Hepatic stellate cell (primary cell): ENCODE measurements at regions not wholly inside any gene's neighbourhood (a gene's known extent, or its start where the extent isn't known, plus 50 kb on each side); places are given as distances from the start of the nearest gene placed in this dataset.

Experiments used
- DNase-seq: peaks from one replicate; pipeline ENCODE4 v3.0.0; 2011; ENCODE audit warnings: low spot score

DNA sequence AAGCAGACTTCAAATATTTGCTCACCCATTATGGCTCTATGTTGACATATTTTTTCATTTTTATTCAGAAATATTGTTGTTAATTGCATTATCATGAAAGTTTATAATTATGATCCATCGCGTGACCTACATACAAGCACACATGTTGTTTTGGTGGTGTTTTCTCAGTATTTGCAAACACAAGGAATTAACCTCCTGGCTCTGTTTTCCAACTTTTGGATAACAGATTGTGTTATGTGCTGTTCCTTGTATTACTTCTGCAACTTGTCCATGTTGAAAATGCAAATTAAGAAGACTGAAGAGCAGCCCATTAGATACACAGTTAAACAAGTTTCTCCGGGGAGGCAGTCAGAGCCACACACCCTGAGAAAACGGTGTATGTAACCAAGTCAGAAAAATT lies 201.2 kb downstream of the SEC23A start:
- no peak for DNase-seq

DNA sequence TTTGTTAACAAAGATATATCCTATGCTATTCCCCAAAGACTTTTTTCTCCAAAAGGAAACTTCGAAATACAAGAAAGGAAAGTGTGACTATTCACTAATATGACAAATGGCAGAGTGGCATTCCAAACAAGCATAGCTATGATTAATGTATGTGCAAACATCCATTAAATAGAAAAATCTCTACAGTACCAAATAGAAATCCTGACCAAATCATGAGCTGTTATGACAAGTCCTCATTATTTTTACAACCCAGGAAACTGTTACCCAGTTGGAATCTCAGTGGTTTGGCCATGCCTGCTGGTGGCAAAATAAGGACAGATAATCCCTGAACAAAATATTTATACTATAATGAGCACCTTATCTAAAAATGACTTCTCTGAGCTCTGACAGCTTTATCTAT lies 202.1 kb downstream of the SEC23A start:
- no peak for DNase-seq

DNA sequence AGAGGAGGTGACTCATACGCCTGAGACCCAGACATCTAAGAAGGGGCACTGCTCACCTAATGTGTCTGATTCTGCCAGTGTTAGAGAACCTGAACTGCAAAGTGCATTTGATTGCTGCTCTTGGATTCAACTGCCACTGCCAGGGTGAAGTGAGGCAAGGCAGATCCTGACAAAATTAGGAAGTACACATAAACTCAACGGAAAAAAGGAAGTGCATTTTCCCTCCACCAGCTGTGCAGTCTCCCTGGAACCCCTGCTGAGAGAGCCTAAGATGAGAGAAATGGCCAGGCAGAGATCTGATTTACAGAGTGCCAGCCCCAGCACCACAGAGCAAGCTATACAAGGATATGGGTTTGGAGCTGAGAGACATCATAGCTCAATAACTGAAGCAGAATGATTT lies 215.3 kb downstream of the SEC23A start:
- DNase-seq: no peak

DNA sequence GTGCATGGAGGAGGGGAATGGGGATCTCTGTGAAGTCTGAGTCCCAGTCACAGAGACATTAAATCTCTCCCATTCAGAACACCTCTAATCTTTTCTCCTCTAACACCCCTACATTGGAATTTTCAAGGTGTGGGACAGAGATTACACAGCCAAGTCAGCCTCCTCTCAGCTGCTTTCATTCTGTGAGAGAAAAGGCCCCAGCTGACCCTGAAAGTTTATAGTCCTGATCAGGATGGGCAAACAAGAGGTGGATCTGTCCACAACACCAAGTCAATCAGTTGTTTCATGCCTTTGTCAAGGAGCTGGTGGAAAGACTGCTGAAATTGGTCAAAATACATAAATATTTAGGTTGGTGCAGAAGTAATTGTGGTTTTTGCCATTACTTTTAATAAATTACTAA lies 218.9 kb downstream of the SEC23A start:
- no peak for DNase-seq

DNA sequence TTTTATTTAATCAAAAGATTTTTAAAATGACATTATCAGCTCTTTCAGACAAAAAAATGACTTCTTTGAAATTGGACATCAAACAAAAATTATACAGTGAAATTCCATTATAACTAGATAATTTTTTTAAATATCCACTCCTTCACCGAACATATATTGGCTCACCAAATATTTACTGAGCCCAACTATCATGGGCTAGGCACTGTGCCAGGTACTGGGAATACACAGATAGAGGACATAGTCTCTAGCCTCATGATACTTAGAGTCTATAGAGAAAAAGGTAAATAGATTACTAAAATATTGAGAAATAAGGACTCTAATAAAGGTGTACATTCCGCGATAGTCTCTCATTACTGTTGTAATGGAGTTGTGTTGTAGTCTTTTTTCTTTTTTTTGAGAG lies 219.9 kb downstream of the SEC23A start:
- DNase-seq: no peak

DNA sequence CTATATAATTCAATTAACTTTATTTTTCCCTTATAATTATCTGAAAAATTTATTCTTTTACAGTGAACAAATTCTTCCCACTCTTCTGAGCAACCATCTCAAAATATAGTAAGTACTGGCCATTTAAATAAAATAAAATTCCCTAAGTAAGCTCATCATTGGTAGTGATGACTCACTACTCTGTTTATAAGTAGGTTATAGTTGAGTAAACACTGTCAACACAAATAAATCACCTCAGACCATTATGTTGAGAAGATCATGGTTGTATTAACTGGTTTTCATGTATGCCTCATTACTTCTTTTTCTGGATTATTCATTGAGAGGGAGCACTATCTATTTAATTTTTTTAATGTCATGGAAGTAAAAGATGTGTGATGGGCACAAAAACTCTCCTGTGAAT lies 220.5 kb downstream of the SEC23A start:
- no peak for DNase-seq

DNA sequence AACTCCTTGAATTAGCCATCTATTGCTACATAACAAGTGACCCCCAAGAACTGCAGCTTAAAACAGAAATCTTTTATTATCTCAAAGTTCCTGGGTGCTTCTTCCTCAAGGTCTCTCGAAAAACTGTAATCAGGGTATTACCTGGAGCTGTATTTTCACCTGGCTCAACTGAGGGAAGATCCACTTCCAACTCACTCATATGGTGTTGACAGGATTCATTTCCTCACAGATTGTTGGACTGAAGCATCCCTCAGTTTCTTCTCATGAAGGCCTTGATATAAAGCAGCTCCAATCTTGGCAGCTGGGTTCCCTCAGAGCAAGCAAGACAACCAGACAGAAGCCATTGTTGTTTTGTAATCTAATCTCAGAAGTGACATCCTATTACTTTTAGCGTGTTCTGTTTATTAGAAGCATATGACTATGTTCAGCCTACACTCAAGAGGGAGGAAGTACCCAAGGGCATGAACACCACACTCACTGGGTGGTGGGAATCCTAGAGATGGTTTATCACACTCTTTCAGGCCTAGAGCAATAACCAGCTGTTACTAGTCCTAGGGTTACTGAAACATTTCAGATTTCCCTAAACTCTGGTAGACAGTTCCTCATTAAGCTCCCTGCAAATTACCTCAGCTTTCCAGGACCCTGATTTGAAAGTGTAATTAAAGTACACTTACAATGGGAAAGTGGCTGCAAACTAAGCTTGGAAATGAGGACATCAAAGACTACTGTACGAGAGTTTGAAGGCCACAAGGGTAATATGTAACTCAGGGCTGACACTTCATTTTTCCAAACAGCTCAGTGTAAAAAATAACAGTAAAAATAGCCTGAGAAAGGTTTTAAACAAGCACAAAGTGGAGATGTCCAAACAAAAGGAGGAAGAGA lies 222.2 kb downstream of the SEC23A start:
- DNase-seq: no peak

DNA sequence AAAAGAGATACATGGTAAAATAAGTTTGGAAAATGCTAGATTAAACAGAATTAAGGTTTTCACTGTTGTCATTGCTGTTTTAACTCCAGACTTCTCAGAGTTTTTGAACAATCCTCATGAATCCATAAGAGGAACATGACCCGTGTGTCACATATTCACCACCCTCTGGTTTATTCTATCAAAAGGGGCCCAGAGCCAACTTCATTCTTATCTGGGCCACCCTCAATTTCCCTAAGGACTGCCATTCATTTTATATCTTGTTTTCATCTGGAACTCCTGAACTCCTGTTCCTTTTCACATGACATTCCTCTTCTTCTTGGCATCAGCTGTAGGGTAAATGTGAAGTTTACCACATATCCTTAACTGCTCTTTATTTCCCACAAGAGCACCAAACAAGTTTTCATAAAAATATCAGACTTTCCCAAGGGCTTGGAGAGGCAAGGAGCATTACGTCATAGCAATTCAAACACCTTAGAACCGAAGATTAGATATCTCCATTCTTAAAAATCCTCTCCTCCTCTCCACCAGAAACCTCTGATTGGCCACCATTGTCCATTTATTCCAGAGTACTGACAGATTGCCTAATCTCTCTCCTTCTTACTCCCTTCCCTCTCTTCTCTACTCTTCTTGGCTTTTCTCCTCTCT lies 225.2 kb downstream of the SEC23A start:
- DNase-seq: no peak

DNA sequence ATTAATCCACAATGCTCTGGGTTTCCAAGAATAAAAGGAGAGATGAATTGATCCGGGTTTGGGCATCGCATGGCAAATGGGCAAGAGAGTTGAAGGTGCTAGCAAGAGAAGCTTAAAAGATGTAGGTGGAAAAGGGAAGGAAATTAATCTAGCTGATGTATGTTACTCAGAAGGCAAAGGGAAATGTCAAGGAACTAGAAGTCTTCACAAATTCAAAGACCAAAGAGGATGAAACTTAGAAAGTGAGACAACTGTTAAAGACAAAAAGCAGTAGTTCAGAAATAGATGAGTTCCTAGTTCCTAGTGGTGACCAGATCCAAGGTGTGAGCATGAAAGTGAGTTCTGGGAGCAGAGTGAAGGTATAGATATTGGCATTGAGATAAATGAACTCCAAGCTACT lies 228.3 kb downstream of the SEC23A start:
- no peak for DNase-seq

DNA sequence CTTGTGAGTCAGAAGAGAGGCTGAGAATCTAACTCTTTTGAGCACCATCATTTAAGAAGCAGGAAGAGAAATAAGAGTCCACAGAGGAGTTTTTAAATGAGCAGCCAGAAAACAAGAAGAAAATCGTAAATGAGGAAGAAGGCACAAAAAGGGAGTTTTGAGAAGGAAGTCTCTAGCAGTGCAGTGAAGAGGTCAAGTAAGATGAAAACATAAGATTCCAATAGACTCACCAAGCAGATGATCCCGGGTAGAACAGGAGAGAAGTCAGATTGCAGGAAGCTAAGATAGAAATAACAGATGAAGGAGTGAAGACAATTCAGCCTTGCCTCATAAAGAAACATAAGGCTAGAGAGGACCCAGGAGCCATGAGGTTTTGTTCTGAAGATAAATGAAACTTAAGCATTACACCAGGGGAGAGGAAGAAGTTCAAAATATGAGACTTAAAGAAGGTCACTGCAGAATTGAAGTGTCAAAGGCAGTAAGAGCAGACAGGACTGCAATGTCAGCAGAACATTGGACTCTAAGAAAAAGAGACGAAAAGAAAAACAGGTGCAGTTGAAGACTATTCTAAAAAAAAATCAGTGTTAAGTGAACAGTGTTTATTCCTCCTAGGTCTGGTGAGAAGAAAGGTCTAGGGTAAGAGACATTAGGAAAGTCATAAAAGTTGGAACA lies 229.0 kb downstream of the SEC23A start:
- no peak for DNase-seq

DNA sequence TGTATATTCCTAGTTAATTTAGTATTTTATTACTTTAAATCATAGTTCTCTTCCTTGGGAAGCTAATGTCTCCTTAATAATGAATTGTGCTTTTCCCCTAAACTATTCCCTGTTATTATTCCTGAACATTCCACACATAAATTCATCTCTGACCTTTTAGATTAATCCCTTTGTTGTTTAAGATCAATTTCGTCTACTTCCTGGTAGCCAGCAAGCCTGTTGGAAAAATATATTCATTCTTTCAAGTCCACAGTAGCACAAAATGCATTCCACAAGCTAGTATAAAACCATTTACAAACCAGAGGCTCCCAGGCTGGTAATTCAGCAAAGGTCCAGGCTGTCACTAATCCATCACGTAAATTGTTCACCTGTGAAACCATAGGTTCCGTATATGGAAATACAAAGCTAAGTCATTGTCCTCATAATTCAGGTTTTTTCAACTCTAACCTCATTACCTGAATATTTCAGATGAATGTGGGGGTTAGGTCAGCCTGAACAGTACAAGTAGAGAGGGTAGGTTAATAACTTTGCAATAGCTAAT lies 232.7 kb downstream of the SEC23A start:
- no peak for DNase-seq

DNA sequence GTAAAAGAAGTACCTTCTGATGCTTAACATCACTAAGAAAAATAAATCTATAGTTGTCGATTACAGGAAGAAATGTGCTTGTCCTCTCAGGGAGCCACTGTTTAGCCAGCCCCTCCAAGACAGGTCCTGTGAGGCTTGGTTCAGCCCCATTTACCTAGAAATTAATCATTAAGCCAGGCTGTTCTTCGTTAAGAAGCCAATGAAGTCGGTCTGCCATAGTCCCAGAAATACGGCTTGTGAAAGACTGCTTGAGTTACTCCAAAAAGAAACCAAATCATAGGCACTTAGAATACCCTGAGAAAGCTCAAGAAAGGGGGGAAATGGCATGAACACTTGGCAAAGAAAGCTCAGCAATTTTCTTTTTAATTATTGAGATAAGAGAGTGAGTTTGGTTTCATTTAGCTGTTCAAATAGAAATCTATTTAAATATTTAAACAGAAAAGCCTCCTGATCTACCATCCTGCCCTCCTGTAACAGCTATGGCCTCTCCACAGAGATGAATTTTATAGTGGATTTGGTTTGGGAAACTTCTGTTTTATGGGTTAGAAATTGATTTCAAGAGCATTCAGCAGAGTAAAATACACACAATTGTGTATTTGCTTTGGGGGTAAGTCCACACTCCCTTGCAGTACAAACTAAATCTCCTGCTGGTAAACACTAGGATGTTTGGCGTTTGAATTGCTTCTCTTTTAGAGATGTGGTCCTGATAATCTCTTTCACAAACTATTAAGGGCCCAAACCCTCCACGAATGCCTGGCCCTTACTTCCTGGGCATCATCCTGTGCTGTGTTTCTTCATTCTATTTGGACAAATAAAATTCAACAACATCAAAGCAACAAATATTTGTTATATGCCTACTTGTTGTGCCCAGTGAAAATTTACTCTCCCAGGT lies 234.4 kb downstream of the SEC23A start:
- DNase-seq: no peak

DNA sequence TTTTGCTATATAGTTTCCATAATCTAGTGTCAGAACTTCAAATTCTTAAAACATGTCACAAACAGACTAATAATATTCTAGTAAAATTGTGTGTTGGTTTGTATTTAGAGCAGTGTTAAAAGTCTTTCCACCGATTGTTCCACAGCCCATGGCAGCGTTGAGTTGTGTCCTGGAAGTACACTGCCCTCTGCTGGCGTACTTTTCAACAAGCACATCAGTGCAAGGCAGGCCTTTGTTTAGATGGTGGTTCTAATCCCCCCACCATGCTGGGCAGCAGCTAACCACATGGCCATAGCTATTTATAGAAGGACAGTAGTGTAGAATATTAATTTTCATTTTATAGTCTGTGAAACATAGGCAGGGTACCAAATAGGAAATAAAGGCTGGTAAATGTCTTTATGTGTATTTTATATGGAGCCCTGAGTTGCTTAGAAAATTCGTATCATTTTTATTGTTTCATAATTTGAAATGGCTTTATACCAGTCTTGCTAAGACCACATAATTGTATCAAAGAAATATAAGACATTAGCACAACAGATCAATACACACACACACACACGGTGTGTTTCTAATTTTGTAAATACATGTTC lies 235.4 kb downstream of the SEC23A start:
- DNase-seq: peak; percentile 24

DNA sequence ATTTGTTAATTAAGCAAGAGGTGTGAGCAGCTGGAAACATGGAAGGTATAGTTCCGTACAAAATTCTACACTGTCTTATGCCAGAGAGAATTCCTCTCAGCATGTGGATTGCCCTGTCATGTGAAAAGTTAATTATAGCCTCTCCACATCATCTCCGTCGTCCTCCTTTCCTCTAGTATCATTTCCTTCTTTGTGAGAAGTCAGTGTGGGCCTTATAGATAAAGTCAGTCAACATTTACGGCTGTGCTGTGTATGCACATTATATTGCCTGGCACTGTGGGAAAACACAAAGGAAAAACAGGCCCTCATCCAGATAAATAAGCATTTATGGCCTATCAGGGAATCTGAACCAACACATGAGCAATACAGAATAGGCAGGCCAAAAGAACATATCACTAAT lies 236.6 kb downstream of the SEC23A start:
- no peak for DNase-seq

DNA sequence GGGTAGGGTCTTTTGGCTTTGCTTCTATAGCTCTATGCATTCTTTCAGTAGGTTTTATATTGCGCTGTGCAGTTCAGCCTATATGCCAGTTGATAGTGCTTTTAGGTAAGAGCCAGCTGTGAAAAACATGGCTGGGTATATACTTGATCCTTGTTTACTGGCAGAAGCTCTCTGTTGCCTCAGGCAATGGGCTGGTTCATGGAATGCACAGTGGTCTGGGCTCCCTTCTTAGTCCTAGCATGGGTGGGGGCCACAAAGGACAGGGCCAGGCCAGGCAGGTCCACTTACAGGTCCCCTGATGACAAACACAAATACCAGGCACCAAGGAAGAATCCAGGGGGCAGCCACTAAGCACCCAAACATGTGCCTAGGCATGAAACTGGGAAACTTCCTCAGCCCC lies 240.7 kb downstream of the SEC23A start:
- DNase-seq: no peak

DNA sequence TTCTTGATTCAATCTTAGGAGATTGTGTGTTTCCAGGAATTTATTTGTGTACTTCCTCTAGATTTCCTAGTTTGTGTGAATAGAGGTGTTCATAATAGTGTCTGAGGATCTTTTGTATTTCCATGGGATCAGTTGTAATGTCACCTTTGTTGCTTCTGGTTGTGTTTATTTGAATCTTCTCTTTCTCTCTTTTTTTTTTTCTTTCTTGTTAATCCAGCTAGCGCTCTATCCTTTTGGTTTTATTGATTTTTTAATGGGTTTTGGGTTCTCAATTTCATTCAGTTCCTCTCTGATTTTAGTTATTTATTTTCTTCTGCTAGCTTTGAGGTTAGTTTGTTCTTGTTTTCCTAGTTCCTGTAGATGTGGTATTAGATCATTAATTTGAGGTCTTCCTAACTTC lies 242.5 kb downstream of the SEC23A start:
- no peak for DNase-seq

DNA sequence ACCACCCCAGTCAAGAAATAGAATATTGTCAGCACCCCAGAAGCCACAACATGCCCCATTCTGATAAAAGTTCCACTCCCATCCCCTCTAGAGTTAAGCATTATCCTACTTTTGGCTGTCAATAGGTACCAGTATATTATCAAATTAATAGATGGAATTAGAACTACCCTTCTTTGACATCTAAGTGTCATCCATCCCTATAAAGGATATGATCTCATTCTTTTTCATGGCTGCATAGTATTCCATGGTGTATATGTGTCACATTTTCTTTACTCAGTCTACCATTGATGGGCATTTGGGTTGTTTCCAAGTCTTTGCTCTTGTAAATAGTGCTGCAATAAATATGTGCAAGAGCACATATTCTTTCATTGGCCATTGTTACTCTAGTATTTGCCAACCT lies 246.2 kb downstream of the SEC23A start:
- no peak for DNase-seq

DNA sequence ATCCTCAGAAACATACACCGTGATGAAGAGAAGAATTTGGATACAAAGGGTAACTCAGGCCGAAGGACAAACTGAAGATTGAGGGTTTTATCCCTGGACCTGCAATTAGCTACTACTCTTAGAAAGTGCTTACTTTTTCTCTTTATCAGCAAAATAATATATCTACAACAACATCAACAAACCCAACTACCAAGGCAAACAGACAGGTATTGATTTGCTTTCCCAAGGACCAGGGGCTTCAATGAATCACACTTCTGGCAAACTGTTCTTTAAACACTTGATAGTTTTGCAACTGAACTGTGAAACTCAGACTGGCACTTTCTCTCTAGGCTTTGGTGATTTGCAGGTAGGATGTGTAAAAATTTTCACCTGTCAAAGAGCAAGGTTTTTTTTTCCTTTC lies 247.5 kb downstream of the SEC23A start:
- no peak for DNase-seq

DNA sequence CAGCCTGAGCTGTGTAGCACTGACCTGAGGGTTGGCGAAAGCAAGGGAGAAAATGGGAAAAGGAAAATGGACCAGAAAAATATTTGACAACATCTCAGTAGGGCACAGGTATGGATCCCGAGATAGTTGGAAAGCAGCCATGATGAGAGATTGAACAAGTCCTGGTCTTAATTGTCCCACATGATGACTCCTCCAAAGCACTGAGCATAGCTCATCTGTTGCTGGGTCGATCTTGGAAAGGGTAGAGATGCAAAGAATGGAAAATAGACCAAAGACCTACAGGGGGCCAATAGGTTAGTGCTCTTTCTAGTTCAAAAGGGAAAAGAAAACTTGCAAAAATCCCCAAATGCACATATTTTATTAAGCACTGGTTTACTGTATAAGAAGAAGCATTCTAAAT lies 251.9 kb downstream of the SEC23A start:
- DNase-seq: no peak

DNA sequence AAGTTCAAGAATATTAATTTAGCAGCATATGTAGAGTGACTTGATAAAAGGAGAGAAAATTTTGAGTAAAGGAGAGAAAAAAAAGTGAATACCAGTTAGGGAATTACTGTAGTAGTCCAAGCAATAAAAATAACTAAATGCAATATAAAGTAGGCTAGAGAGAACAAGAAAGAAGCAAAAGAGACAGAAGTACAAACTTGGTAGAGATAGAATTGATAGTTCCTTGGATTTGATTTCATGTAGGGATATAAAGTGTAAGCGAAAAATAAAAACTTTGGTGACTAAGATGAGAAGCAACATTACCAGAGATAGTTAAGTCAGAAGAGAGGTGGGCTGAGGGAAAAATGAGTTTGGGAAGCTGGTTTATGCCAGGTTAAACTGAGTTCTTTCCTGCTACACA lies 252.4 kb downstream of the SEC23A start:
- no peak for DNase-seq

DNA sequence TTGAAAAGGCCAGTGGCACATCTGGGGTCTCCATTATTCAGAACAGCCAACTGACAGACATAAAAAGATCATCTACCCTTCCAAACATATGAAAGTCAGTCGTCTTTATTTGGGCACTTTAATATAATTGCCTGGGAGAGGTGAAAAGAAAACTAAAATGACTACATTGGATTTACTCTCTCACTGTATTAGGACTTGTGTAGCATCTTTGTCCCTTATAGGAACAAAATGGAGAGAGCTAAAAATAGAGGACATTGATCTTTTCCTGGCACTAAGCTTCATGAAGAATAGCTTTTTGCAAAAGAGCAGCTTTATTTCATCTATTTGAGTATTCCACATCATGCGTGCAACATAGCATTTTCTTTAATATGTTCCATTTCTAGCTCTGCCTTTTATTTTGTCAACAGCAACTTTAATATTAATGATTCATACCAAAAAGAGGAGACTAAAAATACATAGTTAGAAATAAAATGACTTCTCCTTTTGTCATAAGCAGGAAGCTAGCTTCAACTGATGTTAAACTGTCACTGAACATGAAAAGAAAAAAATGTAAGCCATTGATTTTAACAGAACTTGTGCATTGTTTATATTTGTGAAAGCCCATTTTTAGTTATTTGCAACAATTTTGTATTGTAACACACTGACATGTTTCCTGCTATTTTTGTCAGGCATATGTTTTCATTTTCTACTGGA lies 254.6 kb downstream of the SEC23A start:
- DNase-seq: no peak
